B cell (primary cell): ENCODE measurements at regions not wholly inside any gene's neighbourhood (a gene's known extent, or its start where the extent isn't known, plus 50 kb on each side); places are given as distances from the start of the nearest gene placed in this dataset.

Experiments
- EZH2 ChIP-seq: IDR thresholded peaks from 2 replicates; pipeline ENCODE4 v1.6.1; 2012; ENCODE audit warnings: borderline replicate concordance, low read depth, mild to moderate bottlenecking, moderate library complexity, low read length; ENCODE audit not compliant: insufficient read depth, poor library complexity, severe bottlenecking
- TF ChIP-seq, protein P1 (sequence below): fragments of 200-600 bp; IDR thresholded peaks from one replicate; pipeline ENCODE4 v1.8.0; 2022; ENCODE audit warnings: antibody characterized with exemption, mild to moderate bottlenecking

DNA sequence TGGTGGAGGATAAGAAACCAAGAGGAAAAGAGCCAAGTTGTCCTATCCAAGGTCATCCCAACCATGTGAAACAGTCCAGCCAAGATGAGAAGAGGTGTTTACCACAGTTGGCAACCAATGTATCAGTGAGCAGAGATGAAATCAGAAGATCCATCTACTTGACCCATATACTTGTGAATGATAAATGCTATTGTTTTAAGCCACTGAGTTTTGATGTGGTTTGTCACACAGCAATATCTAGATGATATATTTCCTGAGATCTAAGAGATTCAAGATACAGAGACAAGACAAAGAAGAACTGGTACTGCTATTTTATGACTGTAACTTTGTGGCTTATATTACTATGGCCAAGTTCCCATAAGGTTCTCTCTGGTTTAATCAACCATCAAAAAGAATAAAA lies 721.2 kb downstream of the MAFB start:
- TF ChIP-seq, protein P1, sequence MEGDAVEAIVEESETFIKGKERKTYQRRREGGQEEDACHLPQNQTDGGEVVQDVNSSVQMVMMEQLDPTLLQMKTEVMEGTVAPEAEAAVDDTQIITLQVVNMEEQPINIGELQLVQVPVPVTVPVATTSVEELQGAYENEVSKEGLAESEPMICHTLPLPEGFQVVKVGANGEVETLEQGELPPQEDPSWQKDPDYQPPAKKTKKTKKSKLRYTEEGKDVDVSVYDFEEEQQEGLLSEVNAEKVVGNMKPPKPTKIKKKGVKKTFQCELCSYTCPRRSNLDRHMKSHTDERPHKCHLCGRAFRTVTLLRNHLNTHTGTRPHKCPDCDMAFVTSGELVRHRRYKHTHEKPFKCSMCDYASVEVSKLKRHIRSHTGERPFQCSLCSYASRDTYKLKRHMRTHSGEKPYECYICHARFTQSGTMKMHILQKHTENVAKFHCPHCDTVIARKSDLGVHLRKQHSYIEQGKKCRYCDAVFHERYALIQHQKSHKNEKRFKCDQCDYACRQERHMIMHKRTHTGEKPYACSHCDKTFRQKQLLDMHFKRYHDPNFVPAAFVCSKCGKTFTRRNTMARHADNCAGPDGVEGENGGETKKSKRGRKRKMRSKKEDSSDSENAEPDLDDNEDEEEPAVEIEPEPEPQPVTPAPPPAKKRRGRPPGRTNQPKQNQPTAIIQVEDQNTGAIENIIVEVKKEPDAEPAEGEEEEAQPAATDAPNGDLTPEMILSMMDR, result no peak
- no peak for TF ChIP-seq EZH2
